ENCODE measurements at regions not wholly inside any gene's neighbourhood (a gene's known extent, or its start where the extent isn't known, plus 50 kb on each side); places are given as distances from the start of the nearest gene placed in this dataset.

DNA sequence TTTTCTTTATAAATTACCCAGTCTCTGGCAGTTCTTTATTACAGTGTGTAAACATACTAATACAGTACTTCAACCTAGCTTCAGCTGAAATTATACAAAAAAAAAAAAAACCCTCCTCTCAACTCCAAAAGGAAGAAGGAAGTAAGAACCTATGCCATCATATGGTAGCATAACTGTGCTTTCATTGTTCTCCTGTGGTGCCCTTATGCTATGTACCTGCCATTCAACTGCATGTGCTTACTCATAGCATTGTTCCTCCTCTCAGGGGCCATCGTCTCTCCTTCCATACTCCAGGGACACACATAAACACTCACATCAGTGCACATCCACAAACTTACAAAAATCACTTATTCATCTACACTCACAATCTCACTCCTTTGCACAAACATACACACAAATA is 470.1 kb upstream of the HS3ST1 start:
- no peaks in the 10 kb centered on the region for H3K9me3 ChIP-seq
- H3K4me1 ChIP-seq (ENCODE audit: control insufficient read depth in 1 of 2, low read depth in 2 of 2) = peaks cover 0 to 1% of the 10 kb centered on the region in 2 donors
- DNase-seq (ENCODE audit: low spot score) (no peak), ATAC-seq (ENCODE audit: insufficient number of reproducible peaks, low FRiP score, low read depth) (no peak)
- TF ChIP-seq, protein P1, sequence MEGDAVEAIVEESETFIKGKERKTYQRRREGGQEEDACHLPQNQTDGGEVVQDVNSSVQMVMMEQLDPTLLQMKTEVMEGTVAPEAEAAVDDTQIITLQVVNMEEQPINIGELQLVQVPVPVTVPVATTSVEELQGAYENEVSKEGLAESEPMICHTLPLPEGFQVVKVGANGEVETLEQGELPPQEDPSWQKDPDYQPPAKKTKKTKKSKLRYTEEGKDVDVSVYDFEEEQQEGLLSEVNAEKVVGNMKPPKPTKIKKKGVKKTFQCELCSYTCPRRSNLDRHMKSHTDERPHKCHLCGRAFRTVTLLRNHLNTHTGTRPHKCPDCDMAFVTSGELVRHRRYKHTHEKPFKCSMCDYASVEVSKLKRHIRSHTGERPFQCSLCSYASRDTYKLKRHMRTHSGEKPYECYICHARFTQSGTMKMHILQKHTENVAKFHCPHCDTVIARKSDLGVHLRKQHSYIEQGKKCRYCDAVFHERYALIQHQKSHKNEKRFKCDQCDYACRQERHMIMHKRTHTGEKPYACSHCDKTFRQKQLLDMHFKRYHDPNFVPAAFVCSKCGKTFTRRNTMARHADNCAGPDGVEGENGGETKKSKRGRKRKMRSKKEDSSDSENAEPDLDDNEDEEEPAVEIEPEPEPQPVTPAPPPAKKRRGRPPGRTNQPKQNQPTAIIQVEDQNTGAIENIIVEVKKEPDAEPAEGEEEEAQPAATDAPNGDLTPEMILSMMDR (IDR thresholded peaks at IDR 0.05) = no peak
- H3K4me3 ChIP-seq = no peak overlapping the region
- no peaks in the 10 kb centered on the region for H3K36me3 ChIP-seq
- no peaks in the 10 kb centered on the region for H3K27me3 ChIP-seq (replicated peaks; ENCODE audit: insufficient read depth)
- no peak overlapping the region for H3K27ac ChIP-seq

DNA sequence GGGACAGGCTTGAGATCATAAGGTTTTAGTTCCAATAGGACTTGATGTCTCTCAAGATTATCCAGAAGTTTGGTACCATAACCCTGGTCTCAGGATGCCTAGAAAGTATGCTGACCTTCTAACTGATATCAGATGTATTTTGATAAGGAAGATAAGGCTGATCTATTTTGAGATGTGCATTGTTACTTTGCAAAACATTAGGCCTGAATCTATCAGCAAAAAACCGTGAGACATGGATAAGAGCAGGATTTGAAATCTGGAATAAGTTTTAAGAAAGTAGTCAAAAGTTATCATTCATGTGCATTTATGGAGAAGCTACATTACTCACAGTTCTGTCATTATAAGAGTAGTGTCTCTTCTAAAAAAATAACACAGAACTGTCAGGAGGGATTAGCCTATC is 467.1 kb upstream of the HS3ST1 start:
- Histone ChIP-seq H3K27me3 (replicated peaks; ENCODE audit: insufficient read depth) (no peaks in the 10 kb centered on the region), H3K36me3 (no peaks in the 10 kb centered on the region), H3K9me3 (no peaks in the 10 kb centered on the region), H3K27ac (no peak overlapping the region), H3K4me1 (ENCODE audit: control insufficient read depth in 1 of 2, low read depth in 2 of 2) (no peaks in the 10 kb centered on the region), H3K4me3 (no peak overlapping the region)
- TF ChIP-seq, protein P1 (IDR thresholded peaks at IDR 0.05) = no peak
- DNase-seq (ENCODE audit: low spot score) = no peak
- ATAC-seq (ENCODE audit: insufficient number of reproducible peaks, low FRiP score, low read depth) = no peak

DNA sequence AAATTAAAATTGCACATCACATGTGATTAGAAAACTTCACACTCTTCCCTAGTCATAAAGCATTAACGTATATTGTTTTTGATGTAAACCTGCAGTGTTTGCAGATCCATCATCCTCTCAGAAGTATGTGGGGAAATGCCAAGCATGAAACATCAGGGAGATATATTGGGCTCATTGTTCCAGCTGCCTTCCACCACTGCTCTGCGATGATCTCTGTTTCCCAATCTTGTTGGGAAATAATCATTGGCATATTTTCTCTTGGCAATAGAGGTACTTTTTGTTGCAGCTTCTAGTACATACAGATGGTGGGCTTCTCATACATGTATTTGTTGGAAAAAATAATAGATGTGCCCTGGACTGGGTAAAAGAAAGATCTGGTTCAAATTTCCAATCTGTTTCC is 466.3 kb upstream of the HS3ST1 start:
- TF ChIP-seq, protein P1 (IDR thresholded peaks at IDR 0.05) = no peak
- Histone ChIP-seq H3K9me3 (no peaks in the 10 kb centered on the region), H3K27me3 (replicated peaks; ENCODE audit: insufficient read depth) (no peaks in the 10 kb centered on the region), H3K4me3 (no peak overlapping the region), H3K27ac (no peak overlapping the region), H3K36me3 (no peaks in the 10 kb centered on the region), H3K4me1 (ENCODE audit: control insufficient read depth in 1 of 2, low read depth in 2 of 2) (no peaks in the 10 kb centered on the region)
- ATAC-seq (ENCODE audit: insufficient number of reproducible peaks, low FRiP score, low read depth) (no peak), DNase-seq (ENCODE audit: low spot score) (no peak)

GRCh38 chr4:11894221-11894620 is 465.5 kb upstream of the HS3ST1 start:
- Histone ChIP-seq H3K4me1 (ENCODE audit: control insufficient read depth in 1 of 2, low read depth in 2 of 2) (no peaks in the 10 kb centered on the region), H3K36me3 (no peaks in the 10 kb centered on the region), H3K27me3 (replicated peaks; ENCODE audit: insufficient read depth) (no peaks in the 10 kb centered on the region), H3K9me3 (no peaks in the 10 kb centered on the region), H3K4me3 (no peak overlapping the region), H3K27ac (no peak overlapping the region)
- no peak for DNase-seq (ENCODE audit: low spot score)
- no peak for ATAC-seq (ENCODE audit: insufficient number of reproducible peaks, low FRiP score, low read depth)
- TF ChIP-seq, protein P1 (IDR thresholded peaks at IDR 0.05) = no peak

DNA sequence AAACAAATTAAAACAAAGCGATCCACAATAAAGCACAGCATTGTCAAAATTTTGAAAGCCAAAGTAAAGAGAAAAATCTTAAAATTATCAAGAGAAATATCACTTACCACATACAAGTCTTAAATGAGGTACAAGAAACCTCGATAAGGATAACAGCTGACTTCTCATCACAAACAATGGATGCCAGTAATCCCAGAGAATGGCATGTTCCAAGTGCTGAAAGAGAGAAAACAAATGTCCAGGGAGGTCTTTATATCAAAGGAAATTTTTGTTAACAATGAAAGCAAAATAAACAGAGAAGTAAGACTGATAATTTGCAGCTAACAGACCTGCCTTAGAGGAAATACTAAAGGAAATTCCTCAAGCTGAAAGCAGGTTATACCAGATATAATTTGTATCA is 460.4 kb upstream of the HS3ST1 start:
- no peaks in the 10 kb centered on the region for H3K27me3 ChIP-seq (replicated peaks; ENCODE audit: insufficient read depth)
- H3K27ac ChIP-seq = no peak overlapping the region
- DNase-seq (ENCODE audit: low spot score) = no peak
- H3K9me3 ChIP-seq = no peaks in the 10 kb centered on the region
- H3K36me3 ChIP-seq = no peaks in the 10 kb centered on the region
- H3K4me1 ChIP-seq (ENCODE audit: control insufficient read depth in 1 of 2, low read depth in 2 of 2) = no peaks in the 10 kb centered on the region
- ATAC-seq (ENCODE audit: insufficient number of reproducible peaks, low FRiP score, low read depth) = no peak
- TF ChIP-seq, protein P1 (IDR thresholded peaks at IDR 0.05) = no peak
- no peak overlapping the region for H3K4me3 ChIP-seq
